ENCODE measurements at regions not wholly inside any gene's neighbourhood (a gene's known extent, or its start where the extent isn't known, plus 50 kb on each side); places are given as distances from the start of the nearest gene placed in this dataset.

- TF ChIP-seq, protein P1, sequence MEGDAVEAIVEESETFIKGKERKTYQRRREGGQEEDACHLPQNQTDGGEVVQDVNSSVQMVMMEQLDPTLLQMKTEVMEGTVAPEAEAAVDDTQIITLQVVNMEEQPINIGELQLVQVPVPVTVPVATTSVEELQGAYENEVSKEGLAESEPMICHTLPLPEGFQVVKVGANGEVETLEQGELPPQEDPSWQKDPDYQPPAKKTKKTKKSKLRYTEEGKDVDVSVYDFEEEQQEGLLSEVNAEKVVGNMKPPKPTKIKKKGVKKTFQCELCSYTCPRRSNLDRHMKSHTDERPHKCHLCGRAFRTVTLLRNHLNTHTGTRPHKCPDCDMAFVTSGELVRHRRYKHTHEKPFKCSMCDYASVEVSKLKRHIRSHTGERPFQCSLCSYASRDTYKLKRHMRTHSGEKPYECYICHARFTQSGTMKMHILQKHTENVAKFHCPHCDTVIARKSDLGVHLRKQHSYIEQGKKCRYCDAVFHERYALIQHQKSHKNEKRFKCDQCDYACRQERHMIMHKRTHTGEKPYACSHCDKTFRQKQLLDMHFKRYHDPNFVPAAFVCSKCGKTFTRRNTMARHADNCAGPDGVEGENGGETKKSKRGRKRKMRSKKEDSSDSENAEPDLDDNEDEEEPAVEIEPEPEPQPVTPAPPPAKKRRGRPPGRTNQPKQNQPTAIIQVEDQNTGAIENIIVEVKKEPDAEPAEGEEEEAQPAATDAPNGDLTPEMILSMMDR (conservative IDR thresholded peaks at IDR 0.05; ENCODE audit: low read length): no peak
- no peak for TF ChIP-seq EZH2phosphoT487 (IDR thresholded peaks at IDR 0.05; ENCODE audit: borderline replicate concordance)
These were observed 244.6 kb upstream of the TET2 start for GRCh38 chr4:104901961-104902605.

All from Loucy (cell line).